GM12874 (cell line): ENCODE measurements at regions not wholly inside any gene's neighbourhood (a gene's known extent, or its start where the extent isn't known, plus 50 kb on each side); places are given as distances from the start of the nearest gene placed in this dataset.

Source experiments
- CTCF ChIP-seq: IDR thresholded peaks from 2 replicates; pipeline ENCODE4 v1.5.1; 2011; ENCODE audit warnings: low read depth, mild to moderate bottlenecking, control low read depth, low read length, moderate library complexity; ENCODE audit not compliant: insufficient read depth

- no peak for TF ChIP-seq CTCF
Observed at GRCh38 chr7:98679741-98680140, 62.7 kb downstream of the NPTX2 start.

- TF ChIP-seq CTCF = no peak
Observed at GRCh38 chr7:98681511-98681910, 64.4 kb downstream of the NPTX2 start.

DNA sequence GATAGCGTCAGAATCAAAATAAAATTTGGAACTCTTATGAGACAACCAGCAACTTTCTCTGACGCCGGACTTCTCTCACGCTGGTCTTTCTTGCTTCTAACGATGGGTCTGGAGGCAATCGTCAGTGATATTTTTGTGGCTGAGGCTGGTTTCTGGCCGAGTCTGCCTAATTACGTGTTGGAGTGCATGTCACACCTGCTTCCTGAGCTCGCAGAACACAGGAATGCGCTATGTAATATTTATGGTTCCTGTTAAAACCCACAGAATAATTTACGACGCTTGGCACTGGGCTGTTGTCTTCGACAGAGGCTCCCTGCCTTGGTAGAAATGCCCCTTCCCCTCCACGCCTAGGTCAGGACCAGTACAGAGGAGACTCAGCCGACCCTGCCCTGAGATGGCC is 64.9 kb downstream of the NPTX2 start:
- no peak for TF ChIP-seq CTCF

DNA sequence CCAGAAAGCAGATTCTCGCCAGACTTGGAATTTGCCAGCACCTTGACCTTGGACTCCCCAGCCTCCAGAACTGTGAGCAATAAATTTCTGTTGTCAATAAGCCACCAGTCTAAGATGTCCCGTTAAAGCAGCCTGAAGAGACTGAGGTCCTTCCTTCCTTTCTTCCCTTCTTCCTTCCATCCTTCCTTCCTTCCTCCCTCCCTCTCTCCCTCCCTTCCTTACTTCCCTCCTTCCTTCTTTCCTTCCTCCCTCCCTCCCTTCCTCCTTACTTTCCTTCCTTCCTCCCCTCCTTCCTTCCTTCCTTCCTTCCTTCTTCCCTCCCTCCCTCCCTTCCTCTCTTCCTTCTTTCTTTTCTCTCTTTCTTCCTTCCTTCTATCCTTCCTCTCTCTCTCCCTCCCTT is 66.4 kb downstream of the NPTX2 start:
- TF ChIP-seq CTCF = no peak

DNA sequence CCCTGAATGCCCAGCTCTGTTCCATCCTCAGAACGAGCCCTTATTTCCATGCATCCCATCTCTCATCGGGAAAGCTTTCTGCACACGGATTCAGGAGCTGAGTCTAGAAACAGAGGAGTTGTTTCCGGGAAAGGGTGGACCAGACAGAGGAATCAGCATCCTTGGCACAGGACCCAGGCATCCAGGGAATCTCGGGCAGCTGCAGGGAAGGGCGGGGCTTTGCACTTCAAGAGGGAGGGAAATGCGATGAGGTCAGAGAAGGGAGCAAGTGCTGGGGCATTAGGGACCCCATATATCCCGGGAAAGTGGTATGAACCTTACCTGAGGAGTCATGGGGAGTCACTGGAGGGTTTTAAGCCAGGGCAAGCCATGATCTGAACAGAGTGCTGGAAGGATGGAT is 68.5 kb downstream of the NPTX2 start:
- TF ChIP-seq CTCF = no peak

DNA sequence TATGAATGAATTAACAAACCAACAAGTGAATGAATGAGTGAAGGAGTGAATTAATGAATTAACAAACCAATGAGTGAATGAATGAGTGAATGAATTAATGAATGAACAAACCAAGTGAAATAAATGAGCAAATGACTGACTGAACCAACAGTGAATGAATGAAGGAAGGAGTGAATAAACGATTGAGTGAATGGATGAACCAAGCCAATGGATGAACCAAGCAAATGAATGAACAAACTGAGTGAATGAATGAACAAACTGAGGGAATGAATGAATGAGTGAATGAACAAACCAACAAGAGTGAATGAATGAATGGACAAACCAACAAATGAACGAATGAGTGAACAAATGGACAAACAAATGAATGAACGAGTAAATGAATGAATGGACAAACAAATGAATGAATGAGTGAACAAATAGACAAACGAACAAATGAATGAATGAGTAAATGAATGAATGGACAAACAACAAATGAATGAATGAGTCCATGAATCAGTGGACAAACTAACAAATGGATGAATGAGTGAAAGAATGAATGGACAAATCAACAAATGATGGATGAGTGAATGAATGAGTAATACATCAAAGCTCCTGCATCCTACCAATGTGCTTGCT is 69.5 kb downstream of the NPTX2 start:
- TF ChIP-seq CTCF = no peak

DNA sequence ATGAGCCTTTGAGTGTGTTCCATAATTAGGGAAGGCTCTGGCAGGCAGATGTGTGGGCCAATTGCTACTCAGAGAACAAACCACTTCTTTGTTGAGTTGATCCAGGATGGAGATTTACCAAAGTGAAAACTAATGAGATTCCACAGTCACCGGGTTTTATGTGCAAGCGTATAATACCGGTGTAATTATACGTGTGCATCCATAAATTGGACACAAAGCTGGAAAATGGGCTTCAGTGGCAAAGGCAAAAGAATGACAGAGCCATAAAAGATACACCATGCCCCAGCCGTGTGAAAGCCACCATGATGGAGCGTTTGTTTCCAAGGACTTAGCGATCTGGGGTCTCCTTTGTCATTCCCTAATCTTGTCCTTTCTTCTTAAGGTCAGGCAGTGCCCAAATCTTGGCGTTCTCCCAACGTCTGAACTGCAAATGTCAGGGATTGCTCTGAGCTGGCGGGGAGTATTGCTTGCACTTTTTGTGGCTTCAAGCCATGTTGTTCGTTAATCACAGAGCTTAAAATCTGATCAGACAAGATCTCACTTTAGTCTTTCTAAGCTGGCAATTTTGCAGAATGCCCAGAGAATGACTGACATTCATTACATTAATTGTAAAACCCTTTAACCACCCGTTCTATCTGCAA is 70.1 kb downstream of the NPTX2 start:
- no peak for TF ChIP-seq CTCF
